C1 segment of cervical spinal cord (tissue), 14 donors: ENCODE measurements at regions not wholly inside any gene's neighbourhood (a gene's known extent, or its start where the extent isn't known, plus 50 kb on each side); places are given as distances from the start of the nearest gene placed in this dataset.

ENCODE experiments used
- DNase-seq, 14 donors: peaks; one replicate each; lab custom pipeline; 2025; lab: John Stamatoyannopoulos, UW

GRCh38 chr3:53949541-53949940 is 57.9 kb upstream of the SELENOK start:
- no peak for DNase-seq

GRCh38 chr3:53948174-53948573 is 56.5 kb upstream of the SELENOK start:
- DNase-seq: no peak

GRCh38 chr3:53944028-53944427 is 52.4 kb upstream of the SELENOK start:
- DNase-seq: no peak

GRCh38 chr3:53941950-53942349 is 50.3 kb upstream of the SELENOK start:
- no peak for DNase-seq
